Parathyroid adenoma (tissue), 2 donors: ENCODE measurements at regions not wholly inside any gene's neighbourhood (a gene's known extent, or its start where the extent isn't known, plus 50 kb on each side); places are given as distances from the start of the nearest gene placed in this dataset.

Source experiments
- H2AFZ ChIP-seq: fragments of 300-600 bp; sonication (generic); one replicate; pipeline ENCODE4 v1.7.0; 2017; ENCODE audit warnings: antibody characterized with exemption, mild to moderate bottlenecking
- H3K27ac ChIP-seq: fragments of 300-600 bp; sonication (generic); one replicate; pipeline ENCODE4 v1.7.0; 2017
- H3K27me3 ChIP-seq: fragments of 300-600 bp; sonication (generic); one replicate; pipeline ENCODE4 v1.7.0; 2017; ENCODE audit warnings: low read length; ENCODE audit not compliant: control insufficient read depth, insufficient read depth
- H3K36me3 ChIP-seq: fragments of 300-600 bp; sonication (generic); one replicate; pipeline ENCODE4 v1.7.0; 2017; ENCODE audit warnings: low read length; ENCODE audit not compliant: control insufficient read depth, insufficient read depth
- H3K4me1 ChIP-seq: fragments of 300-600 bp; sonication (generic); one replicate; pipeline ENCODE4 v1.7.0; 2017; ENCODE audit warnings: control low read depth
- H3K4me2 ChIP-seq: fragments of 300-600 bp; sonication (generic); one replicate; pipeline ENCODE4 v1.7.0; 2017; ENCODE audit warnings: low read length
- H3K4me3 ChIP-seq: fragments of 300-600 bp; sonication (generic); one replicate; pipeline ENCODE4 v1.7.0; 2017; ENCODE audit warnings: low read depth, low read length
- H3K79me2 ChIP-seq: fragments of 300-600 bp; sonication (generic); one replicate; pipeline ENCODE4 v1.7.0; 2017; ENCODE audit warnings: control low read depth
- H3K9ac ChIP-seq: fragments of 300-600 bp; sonication (generic); one replicate; pipeline ENCODE4 v1.7.0; 2017; ENCODE audit warnings: mild to moderate bottlenecking
- H3K9me3 ChIP-seq: fragments of 300-600 bp; sonication (generic); one replicate; pipeline ENCODE4 v1.7.0; 2017; ENCODE audit warnings: low read length; ENCODE audit not compliant: control insufficient read depth
- CTCF ChIP-seq: fragments of 300-600 bp; sonication (generic); IDR thresholded peaks from one replicate; pipeline ENCODE4 v1.7.0; 2017; ENCODE audit warnings: antibody characterized with exemption, mild to moderate bottlenecking
- donor health status: primary hyperparathyroidism.

GRCh38 chr2:117128461-117128860 lies 686.0 kb upstream of the DDX18 start:
- Histone ChIP-seq H3K9ac (no peak overlapping the region), H2AFZ (no peak overlapping the region), H3K36me3 (no peaks in the 10 kb centered on the region), H3K79me2 (no peaks in the 10 kb centered on the region), H3K27me3 (no peaks in the 10 kb centered on the region), H3K4me1 (no peaks in the 10 kb centered on the region), H3K4me2 (no peak overlapping the region), H3K27ac (no peak overlapping the region), H3K9me3 (no peaks in the 10 kb centered on the region), H3K4me3 (no peak overlapping the region)
- TF ChIP-seq CTCF, result no peak

- no peak overlapping the region for H2AFZ ChIP-seq
- H3K4me3 ChIP-seq, result no peak overlapping the region
- no peaks in the 10 kb centered on the region for H3K36me3 ChIP-seq
- H3K27me3 ChIP-seq, result no peaks in the 10 kb centered on the region
- H3K4me1 ChIP-seq, result no peaks in the 10 kb centered on the region
- H3K9ac ChIP-seq, result no peak overlapping the region
- no peak for TF ChIP-seq CTCF
- no peak overlapping the region for H3K27ac ChIP-seq
- no peak overlapping the region for H3K4me2 ChIP-seq
- no peaks in the 10 kb centered on the region for H3K9me3 ChIP-seq
- no peaks in the 10 kb centered on the region for H3K79me2 ChIP-seq
These were observed 677.1 kb upstream of the DDX18 start for GRCh38 chr2:117137371-117137770.

GRCh38 chr2:117169036-117169765 lies 645.3 kb upstream of the DDX18 start:
- no peak for TF ChIP-seq CTCF
- Histone ChIP-seq H3K36me3 (no peaks in the 10 kb centered on the region), H3K4me1 (no peaks in the 10 kb centered on the region), H2AFZ (no peak overlapping the region), H3K4me2 (no peak overlapping the region), H3K27ac (no peak overlapping the region), H3K4me3 (no peak overlapping the region), H3K9me3 (no peaks in the 10 kb centered on the region), H3K9ac (no peak overlapping the region), H3K79me2 (no peaks in the 10 kb centered on the region), H3K27me3 (no peaks in the 10 kb centered on the region)

- Histone ChIP-seq H3K9ac (no peak overlapping the region), H3K27ac (no peak overlapping the region), H3K4me1 (no peaks in the 10 kb centered on the region), H3K4me2 (no peak overlapping the region), H3K36me3 (no peaks in the 10 kb centered on the region), H3K9me3 (no peaks in the 10 kb centered on the region), H3K79me2 (no peaks in the 10 kb centered on the region), H3K27me3 (no peaks in the 10 kb centered on the region), H3K4me3 (no peak overlapping the region), H2AFZ (no peak overlapping the region)
- no peak for TF ChIP-seq CTCF
These were observed 643.6 kb upstream of the DDX18 start for GRCh38 chr2:117170897-117171296.

GRCh38 chr2:117179405-117179804 lies 635.1 kb upstream of the DDX18 start:
- Histone ChIP-seq H3K79me2 (no peaks in the 10 kb centered on the region), H3K4me1 (no peaks in the 10 kb centered on the region), H3K4me3 (no peak overlapping the region), H2AFZ (no peak overlapping the region), H3K27me3 (no peaks in the 10 kb centered on the region), H3K36me3 (no peaks in the 10 kb centered on the region), H3K9me3 (no peaks in the 10 kb centered on the region), H3K27ac (no peak overlapping the region), H3K9ac (no peak overlapping the region), H3K4me2 (no peak overlapping the region)
- no peak for TF ChIP-seq CTCF
